Globus pallidus (tissue), 1 donor: ENCODE measurements at regions not wholly inside any gene's neighbourhood (a gene's known extent, or its start where the extent isn't known, plus 50 kb on each side); places are given as distances from the start of the nearest gene placed in this dataset.
"Not testable (repeated sequence)": the region's sequence is repeated elsewhere in the genome, so short reads cannot be mapped to it uniquely, and the experiment has no call there.

Source experiments
- DNase-seq: peaks from one replicate; pipeline ENCODE4 v3.0.0-alpha.2; 2015; ENCODE audit warnings: low spot score

- DNase-seq = no peak
Observed at GRCh38 chr13:87877477-87877876, 206.3 kb downstream of the SLITRK5 start.

GRCh38 chr13:87878706-87879105, 207.5 kb downstream of the SLITRK5 start:
- no peak for DNase-seq

GRCh38 chr13:87884884-87885283, 213.7 kb downstream of the SLITRK5 start:
- peak; percentile 43 for DNase-seq

- DNase-seq = no peak
Observed at GRCh38 chr13:87887459-87888123, 216.4 kb downstream of the SLITRK5 start.

GRCh38 chr13:87889254-87889653, 218.1 kb downstream of the SLITRK5 start:
- DNase-seq = no peak

GRCh38 chr13:87893186-87893585, 222.0 kb downstream of the SLITRK5 start:
- no peak for DNase-seq

GRCh38 chr13:87894059-87894458, 222.9 kb downstream of the SLITRK5 start:
- DNase-seq = no peak

- DNase-seq = no peak
Observed at GRCh38 chr13:87903553-87903952, 232.4 kb downstream of the SLITRK5 start.

GRCh38 chr13:87906411-87906810, 235.2 kb downstream of the SLITRK5 start:
- DNase-seq = no peak

- DNase-seq = no peak
Observed at GRCh38 chr13:87907202-87907601, 236.0 kb downstream of the SLITRK5 start.

GRCh38 chr13:87919956-87920355, 248.8 kb downstream of the SLITRK5 start:
- no peak for DNase-seq

GRCh38 chr13:87923753-87924152, 252.6 kb downstream of the SLITRK5 start:
- no peak for DNase-seq

- no peak for DNase-seq
Observed at GRCh38 chr13:87925006-87925405, 253.8 kb downstream of the SLITRK5 start.

GRCh38 chr13:87940776-87941175, 269.6 kb downstream of the SLITRK5 start:
- DNase-seq = no peak

- no peak for DNase-seq
Observed at GRCh38 chr13:87941226-87941625, 270.1 kb downstream of the SLITRK5 start.

- no peak for DNase-seq
Observed at GRCh38 chr13:87942205-87942604, 271.0 kb downstream of the SLITRK5 start.

GRCh38 chr13:87944038-87944437, 272.9 kb downstream of the SLITRK5 start:
- DNase-seq = no peak

GRCh38 chr13:87952377-87952776, 281.2 kb downstream of the SLITRK5 start:
- DNase-seq = no peak

GRCh38 chr13:87953381-87953780, 282.2 kb downstream of the SLITRK5 start:
- DNase-seq = no peak

GRCh38 chr13:87954091-87954490, 282.9 kb downstream of the SLITRK5 start:
- no peak for DNase-seq

GRCh38 chr13:87961546-87961945, 290.4 kb downstream of the SLITRK5 start:
- no peak for DNase-seq

- no peak for DNase-seq
Observed at GRCh38 chr13:87972568-87972967, 301.4 kb downstream of the SLITRK5 start.

GRCh38 chr13:87975035-87975434, 303.9 kb downstream of the SLITRK5 start:
- no peak for DNase-seq

GRCh38 chr13:87976650-87977049, 305.5 kb downstream of the SLITRK5 start:
- DNase-seq = not testable (repeated sequence)
